Femur (tissue), 1 donor: ENCODE measurements at regions not wholly inside any gene's neighbourhood (a gene's known extent, or its start where the extent isn't known, plus 50 kb on each side); places are given as distances from the start of the nearest gene placed in this dataset.
"Not testable (repeated sequence)": the region's sequence is repeated elsewhere in the genome, so short reads cannot be mapped to it uniquely, and the experiment has no call there.

Source experiments
- DNase-seq: peaks from one replicate; pipeline ENCODE4 v3.0.0-alpha.2; 2017

DNA sequence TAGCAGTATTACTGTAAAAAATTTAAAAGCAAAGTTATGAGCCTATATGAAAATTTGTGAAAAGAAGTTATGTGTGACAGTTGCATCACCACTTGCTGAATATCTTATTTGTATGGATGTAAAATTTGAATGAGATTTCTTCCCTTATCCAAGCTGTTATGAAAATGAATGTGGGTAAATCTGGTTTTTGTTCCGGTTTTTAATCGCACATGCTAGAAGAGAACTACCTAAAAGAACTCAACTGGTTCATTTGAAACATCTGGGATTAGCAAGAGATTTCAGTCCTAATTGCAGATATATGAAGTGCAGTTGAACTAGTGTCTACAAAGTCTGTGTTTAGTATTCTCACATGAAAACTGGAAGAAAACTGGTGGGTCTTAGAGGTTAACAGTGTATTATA is 467.1 kb upstream of the SPHKAP start:
- no peak for DNase-seq

DNA sequence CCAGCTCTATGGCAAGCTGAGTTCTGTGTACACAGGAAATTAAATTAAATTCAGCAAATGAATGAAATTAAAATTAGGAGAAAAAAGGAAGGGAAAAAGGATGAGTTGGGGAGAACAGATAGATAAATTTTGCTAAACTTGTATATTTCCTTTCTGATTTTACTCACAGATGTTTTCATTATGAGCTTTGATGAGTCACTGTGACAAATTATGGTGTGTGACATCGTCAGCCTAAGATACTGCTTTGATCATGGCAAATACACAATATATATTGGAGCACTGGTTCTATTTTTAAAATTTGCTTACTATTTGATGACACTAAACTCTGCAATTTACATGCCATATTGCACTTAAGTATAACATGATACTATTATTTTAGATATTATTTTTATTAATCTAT is 464.6 kb upstream of the SPHKAP start:
- no peak for DNase-seq

DNA sequence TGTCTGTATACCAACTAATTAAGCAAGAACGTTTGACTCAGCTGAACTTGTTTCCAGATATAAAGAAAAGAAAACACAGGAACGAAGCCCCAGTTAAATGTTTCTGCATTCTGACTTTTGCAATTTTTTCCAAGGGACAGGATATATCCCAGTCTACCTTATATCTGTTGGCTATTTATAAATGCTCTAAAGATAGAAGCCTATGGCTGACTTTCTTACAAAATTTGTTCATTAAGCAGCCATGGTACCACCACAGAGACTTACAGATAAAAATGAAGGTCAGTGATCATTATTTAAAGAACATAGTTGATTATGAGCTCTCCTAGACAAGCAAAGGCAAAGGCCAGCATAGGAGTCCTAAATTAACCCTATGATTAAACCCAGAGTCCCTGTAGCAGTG is 462.7 kb upstream of the SPHKAP start:
- DNase-seq: no peak

DNA sequence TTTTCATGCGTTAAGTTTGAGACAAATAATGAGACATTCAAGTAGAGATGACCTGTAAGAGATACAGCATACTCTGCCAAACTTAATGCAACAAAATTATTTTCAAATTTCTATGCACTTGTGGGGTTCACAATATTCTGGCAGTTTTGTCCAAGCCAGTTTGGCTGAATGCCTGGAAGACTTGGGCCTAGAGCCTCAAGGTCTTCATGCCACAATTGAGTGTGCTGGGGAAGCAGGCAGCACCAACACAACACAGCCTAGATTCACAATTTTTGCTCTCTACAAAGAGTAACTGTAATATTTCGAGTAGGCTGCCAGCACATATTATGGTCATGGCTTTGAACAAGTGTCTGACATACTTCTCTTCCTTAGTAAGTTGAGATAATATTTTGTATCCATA is 461.4 kb upstream of the SPHKAP start:
- DNase-seq: no peak

DNA sequence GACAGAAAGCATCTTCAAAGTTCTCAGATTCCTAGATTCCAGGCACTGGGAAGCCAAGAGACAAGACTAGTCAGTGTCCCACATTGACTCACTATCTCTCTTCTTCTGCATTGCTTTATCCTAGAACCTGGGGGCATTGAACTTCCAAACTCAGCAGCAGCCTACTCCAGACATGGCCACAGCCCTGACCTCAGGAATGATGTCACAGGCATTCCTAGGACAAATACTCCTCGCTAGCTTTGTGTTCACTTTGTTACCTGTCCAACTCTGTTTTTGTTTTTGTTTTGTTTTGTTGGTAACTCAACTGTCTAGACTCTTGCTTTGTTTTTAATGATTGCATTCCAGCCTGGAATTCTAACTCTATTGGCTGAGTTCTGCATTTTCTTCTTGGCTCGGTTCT is 449.3 kb upstream of the SPHKAP start:
- DNase-seq: no peak

DNA sequence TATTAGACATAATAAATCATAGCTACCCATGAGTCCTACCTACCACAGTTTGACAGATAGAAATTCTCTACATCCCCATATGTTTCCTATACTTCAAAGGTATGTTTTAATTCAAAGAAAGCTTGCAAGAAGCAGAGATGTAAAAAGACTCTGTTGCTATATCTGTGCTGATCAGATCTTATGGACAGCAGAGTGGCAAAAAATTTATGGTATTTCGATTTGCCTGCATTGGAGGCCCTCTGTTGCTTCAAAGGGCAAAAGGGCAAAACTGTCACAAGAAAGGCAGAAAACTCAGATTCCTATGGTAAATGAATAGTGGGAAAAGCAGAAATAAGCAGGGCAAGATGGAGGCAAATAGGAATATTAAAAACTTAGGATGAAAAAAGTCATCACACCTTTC is 447.8 kb upstream of the SPHKAP start:
- DNase-seq: no peak

DNA sequence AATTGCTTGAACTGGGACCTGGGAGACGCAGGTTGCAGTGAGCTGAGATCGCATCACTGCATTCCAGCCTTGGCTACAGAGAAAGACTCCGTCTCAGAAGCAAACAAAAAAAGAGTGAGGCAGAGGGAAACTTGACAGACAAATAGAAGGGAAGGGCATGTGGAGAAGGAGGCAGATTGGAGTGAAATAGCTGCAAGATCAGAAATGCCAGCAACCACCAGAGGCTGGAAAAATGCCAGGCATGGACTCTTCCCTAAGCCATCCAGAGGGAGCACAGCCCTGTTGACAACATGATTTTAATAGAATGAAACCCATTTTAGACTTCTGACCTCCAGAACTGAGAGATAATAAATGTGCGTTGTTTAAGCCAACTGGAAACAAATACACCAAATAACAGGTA is 447.2 kb upstream of the SPHKAP start:
- DNase-seq: peak; percentile 21

DNA sequence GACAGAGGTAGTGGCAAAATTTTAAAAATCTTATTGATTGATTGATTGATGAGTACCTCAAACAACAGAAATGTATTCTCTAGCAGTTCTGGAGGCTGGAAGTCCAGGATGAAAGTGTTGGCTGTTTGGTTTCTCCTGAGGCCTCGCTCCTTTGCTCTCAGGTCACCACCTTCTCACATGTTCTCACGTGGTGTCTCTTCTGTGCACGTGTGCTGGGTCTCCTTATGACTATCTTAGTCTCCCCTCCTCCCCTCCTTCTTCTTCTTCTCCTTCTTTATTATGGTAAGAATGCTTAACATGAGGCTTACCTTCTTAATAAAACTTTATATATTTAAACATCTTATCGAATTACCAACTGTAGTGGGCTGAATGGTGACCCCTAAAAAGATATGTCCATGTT is 446.0 kb upstream of the SPHKAP start:
- no peak for DNase-seq

DNA sequence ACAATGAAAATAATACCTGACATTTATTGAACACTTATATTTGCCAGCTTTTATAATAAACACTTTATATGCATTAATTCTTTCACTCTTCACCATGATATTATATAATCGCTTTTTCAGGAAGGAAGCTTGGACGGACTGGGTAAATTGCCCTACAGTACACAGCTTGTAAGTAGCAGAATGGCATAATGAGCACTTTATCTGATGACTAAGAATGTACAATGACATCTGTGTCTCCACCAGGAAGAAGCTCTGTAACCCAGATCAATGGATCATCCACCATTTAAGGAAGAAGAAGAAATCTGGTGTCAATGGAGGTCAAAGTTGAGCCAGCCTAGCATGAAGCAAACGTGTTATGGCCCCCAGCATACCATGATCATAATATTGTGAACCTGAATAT is 444.0 kb upstream of the SPHKAP start:
- no peak for DNase-seq

DNA sequence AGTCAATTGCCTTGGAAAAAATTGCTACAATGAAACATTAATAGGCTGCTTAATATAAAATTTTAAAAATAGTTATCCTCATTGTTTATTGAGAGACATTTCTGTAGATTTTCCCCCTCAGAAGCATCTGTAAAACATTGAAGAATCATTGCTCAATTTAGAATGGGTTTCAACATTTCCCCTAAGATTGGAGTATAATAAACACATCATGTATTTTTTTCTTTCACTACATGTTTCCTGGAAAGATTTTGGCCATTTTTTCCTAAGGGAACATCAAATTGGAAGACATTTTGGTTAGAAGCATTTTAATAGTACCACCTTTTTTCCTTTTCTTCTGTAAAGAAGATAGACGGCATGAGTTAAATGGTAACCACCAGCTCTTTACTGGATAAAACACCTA is 443.2 kb upstream of the SPHKAP start:
- DNase-seq: no peak

DNA sequence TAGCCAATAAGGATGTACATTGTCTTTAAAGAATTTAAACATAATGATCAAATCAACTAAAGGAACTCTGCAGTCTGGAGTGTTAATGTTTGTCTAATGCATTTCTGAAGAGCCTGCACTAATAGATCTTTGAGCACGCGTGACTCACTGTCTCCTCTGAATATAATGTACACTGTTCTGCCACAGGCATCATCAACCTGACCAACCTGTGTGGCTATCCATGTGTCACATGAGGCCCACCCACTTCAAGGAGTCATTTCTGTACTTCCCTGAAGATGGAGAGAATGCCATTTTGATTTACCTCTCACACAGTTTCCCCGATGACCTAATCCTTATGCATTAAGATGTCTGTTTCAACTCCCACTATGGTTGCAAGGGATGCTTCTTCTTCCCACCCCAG is 434.0 kb upstream of the SPHKAP start:
- no peak for DNase-seq

DNA sequence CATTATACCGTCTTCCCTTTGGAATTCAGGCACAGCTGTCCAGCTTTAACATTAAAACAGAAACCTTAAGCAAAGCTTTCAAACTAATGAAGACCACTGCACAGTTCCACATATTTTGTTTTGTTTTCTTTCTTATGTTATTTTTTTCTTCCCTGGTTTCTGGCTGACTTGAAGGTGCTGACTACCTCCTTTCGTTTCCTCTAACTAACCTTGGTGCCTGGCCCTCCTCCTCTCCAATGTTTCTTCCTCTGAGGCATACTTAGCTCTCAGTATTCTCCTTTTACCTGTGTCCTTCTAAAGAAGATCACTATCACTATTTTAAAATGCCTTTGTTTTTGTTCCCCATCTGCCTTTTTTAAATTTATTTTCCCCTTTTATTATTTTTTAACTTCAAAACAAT is 433.3 kb upstream of the SPHKAP start:
- no peak for DNase-seq

DNA sequence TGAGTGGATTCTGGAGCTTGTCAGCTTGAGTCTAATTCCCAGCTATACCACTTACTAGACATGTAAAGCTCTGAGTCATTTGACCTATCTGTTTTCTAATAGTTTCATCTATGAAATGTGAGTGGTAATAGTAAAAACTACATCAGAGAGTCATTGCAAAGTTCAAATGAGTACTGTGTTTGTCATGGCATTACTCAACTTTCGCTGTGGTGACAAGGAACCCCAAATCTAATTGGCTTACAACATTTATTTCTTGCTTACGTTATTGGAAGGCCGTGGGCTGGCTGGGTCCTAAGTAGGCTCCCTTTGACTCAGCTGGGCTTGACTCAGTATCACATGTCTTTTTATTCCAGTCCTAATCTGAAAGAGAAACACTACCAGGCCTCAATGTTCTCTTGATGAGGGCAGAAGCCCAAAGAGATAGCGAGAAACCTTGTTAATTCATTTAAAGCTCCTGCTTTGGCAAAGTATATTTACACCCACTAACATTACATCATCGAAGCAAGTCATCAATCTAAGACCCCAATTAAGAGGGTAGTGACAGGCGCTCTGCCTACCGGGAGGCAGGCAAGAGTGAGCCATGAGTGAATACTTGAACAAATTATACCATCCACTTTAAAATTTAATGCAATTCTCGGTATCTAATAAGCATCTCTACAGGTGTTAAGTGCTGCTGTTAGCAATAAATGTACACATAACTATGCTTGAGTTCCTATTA is 431.8 kb upstream of the SPHKAP start:
- no peak for DNase-seq

DNA sequence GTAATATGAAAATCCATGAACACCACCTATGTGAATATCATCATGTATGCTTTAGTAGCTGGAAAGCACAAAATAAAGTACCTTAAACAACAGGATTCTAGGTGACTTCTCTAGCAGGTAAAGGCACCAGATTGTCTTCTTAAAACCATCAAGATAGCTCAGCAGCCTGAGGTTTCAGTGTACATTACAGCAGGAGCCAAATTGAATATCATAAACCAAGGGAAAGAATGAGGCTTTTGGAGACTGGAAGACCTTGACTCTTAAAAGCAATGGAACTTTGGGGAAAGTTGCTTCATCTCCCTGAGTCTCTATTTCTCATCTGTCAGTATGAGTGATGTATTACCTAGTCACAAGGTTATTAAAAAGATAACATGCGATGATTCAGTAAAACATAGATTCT is 429.7 kb upstream of the SPHKAP start:
- DNase-seq: no peak

DNA sequence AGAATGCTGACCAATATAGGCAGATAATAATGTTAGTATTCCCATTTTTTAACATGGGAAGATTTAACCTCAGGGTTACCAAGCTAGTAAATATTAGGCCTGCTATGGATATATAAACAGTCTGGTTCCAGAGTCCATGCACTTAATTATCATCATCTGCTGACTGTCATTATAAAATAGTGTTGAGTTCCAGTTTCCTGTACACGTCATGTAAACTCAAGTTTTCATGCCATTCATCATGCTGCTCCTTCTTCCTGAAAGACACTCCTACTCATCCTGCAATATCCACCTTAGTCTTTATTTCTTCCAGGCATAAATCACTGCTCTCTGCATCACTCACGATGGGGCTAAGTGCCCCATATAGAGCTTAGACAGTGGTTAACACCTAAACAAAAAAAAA is 420.8 kb upstream of the SPHKAP start:
- DNase-seq: no peak

DNA sequence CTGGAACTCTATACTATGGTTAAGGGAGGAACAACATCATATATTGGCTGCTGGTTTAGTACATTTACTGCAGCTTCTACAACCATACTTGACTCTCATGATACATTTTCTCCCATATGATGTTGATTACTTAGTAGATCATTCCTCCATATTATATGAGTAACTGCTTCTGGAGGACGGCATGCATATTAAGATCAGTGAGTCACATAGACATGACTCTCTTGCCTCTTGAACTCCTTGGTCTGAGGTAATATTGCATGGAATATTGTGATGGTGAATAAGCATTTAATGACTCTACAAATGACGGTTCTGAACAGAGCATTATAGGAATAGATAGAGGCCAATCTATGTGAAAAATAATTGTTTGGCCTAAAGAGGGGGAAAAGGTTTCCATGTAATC is 418.8 kb upstream of the SPHKAP start:
- no peak for DNase-seq

DNA sequence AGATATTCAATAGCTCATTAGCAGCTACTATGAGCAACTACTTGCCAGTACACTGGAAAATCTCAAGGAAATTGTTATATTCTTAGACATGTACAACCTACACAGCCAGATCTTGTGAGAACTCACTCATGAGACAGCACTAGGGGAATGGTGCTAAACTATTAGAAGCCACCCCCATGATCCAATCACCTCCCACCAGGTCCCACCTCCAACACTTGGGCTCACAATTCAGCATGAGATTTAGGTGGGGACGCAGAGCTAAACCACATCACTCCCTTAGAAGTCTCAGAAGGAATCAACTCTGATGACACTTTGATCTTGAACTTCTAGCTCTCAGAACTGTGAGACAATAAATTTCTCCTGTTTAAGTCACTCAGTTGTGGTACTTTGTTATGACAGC is 418.3 kb upstream of the SPHKAP start:
- no peak for DNase-seq

DNA sequence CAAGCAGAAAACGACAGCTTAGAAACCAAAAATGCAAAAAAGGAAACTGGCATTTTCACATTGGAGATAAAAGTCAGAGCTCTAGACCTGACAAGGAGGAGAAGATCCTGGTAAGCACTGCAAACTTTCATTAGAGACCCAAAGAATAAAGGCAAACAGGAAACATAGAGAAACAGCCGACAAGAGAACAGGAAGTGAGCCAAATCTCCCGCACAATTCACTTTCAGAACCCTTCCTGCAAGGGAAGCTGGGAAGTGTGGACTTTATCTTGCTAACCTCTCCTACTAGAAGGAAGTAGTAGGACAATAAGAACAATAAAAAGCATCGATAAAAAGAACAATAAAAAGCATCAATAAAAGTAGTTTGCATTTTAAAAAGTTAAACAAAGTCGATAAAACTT is 417.8 kb upstream of the SPHKAP start:
- DNase-seq: no peak

DNA sequence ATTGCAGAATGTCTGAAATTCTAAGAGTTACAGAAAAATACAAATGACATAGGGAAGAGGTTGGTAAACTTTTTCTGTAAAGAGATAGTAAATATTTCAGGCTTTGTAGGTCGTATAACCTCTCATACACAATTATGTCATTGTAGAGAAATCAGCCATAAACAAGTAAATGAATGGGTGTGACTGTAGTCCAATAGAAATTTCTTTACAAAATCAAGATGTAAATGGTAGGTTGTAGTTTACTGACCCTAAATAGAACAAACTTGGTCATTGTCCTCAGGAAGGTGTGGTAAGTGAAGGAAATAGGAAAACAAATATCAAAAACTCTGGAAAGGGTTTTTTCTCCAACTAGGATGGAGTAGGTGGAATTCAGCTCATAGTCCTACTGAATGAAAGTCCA is 415.5 kb upstream of the SPHKAP start:
- DNase-seq: no peak

DNA sequence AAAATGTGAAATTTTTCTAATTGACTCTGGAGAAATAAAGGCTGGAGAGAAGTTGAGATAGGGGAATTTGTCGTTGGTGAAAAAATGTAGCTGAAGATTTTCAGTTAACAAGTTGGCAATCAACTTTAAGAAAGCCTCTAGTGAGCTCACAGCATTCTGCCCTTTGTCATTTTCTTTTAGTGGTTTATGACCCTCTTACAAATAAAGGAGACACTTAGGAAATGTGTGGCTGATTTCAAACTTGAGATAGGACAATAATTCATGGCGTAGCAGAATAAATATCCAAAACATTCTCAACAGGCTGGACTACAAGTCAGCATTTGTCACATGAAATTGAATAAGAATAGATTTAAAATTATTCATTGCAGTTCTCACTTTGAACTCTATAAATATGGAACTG is 412.5 kb upstream of the SPHKAP start:
- DNase-seq: no peak

DNA sequence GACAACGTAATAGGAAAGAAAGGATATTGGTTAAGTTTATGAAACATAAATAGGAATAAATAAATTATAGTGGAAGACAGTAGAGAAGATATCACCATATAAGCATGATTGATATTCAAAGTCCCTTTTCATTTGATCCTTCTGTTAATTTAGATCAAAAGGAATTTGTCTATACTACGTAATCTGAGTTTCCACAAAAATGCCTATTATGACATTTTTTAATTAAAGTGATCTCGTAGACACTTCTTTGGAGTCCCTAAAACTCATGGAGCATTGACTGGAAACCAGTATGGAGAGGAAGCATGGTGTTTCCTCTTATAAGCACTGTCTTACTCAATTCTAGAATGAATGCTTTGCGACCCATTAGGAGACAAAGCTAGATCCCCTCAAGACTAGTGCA is 411.4 kb upstream of the SPHKAP start:
- DNase-seq: no peak

DNA sequence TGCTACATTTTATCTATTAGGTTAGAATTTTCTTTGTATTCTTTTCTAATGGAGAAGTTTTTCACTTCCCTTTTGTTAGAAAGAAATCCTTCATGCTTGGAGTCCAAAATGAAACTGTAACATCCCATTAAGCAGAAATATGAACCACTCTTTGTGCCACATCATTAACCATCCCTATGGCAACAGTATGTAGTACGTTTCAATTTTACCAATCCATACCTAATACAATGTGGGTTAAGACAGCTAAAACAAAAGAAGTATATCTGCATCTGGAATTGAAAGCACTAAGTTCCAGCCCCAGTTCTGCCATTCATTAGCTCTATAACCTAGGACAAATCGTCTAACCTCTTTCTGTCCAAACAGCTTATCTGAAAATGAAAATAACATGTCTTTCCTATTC is 409.2 kb upstream of the SPHKAP start:
- DNase-seq: no peak

DNA sequence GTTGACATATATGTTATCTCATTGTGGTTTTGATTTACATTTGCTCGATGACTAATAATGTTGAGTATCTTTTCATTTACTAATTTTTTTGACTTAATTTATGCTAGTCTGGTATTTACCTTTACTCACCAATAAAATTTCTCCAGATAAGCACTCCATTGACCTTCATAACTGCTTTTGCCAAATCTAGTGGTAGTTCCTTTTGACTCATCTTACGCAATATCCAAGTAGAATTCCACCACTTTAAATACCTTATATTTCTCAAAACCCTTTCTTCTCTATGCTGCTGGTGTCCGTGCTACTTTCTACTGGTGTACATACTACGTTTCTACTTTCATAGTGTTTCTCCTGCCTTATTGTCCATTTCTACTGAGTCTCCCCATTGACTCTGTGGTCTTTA is 407.6 kb upstream of the SPHKAP start:
- no peak for DNase-seq

DNA sequence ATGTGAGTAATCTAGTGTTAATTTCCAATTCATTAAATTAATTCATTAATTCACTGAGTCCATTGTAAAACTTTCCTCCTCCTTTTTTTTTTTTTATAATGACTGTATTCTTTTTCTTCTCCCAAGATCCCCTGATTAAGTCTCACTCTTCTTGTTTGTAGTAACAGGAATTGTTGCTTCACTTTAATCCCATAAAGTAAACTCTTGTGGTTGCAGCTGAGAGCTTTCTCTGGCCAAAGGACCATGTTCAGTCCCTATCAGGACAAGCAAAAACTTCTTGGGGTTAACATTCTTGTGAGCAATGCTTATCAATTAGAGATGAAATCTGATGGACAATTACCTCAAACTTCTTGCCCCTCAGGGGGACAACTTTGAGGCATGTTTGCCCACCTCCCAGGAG is 400.2 kb upstream of the SPHKAP start:
- no peak for DNase-seq

DNA sequence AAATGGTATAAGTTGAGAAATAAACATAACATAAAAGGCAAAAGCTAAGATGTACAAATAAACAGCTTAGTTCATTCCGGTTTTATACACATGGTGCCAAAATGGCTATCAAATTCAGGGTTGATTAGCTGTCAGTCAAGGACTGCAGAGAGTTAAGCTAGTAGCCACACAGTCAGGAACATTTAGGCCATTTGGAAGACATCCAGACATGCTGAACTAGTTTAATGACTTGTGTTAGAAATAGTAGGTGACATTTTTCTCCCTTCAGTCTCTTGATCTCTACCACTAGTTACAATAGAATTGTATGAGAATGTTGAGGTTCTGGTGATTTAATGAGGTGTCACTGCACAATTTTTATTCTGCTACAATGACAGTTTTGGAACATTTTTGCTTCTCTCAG is 394.4 kb upstream of the SPHKAP start:
- no peak for DNase-seq

DNA sequence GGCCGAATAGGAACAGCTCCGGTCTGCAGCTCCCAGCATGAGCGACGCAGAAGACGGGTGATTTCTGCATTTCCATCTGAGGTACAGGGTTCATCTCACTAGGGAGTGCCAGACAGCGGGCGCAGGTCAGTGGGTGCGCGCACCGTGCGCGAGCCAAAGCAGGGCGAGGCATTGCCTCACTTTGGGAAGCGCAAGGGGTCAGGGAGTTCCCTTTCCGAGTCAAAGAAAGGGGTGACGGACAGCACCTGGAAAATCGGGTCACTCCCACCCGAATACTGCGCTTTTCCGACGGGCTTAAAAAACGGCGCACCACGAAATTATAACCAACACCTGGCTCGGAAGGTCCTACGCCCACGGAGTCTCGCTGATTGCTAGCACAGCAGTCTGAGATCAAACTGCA is 386.8 kb upstream of the SPHKAP start:
- DNase-seq: not testable (repeated sequence)
